Immature natural killer cell (primary cell): ENCODE measurements at regions not wholly inside any gene's neighbourhood (a gene's known extent, or its start where the extent isn't known, plus 50 kb on each side); places are given as distances from the start of the nearest gene placed in this dataset.
A peak's percentile ranks its signal among the peaks of the same experiment; 100 is the strongest.

Experiments used
- DNase-seq, 3 donors: peaks; one replicate each; pipeline ENCODE4 v3.0.0; 2022; ENCODE audit warnings: mixed read lengths in 1 of 3
- H3K27ac Mint-ChIP-seq, 6 donors: one replicate each; pipeline ENCODE4 v1.8.0; 2020; ENCODE audit warnings: mixed read lengths in 6 of 6, mild to moderate bottlenecking in 5 of 6, inconsistent platforms in 4 of 6, moderate library complexity in 3 of 6
- H3K27me3 Mint-ChIP-seq, 3 donors: one replicate each; pipeline ENCODE4 v1.8.0; 2020 to 2021; ENCODE audit warnings: low read depth in 3 of 3, mild to moderate bottlenecking in 3 of 3, mixed read lengths in 3 of 3, moderate library complexity in 3 of 3, inconsistent platforms in 1 of 3
- H3K36me3 Mint-ChIP-seq, 3 donors: one replicate each; pipeline ENCODE4 v1.8.0; 2020; ENCODE audit warnings: mixed read lengths in 3 of 3, inconsistent platforms in 2 of 3, mild to moderate bottlenecking in 2 of 3
- H3K4me1 Mint-ChIP-seq, 2 donors: one replicate each; pipeline ENCODE4 v1.8.0; 2020; ENCODE audit warnings: inconsistent platforms in 2 of 2, mild to moderate bottlenecking in 2 of 2, mixed read lengths in 2 of 2, moderate library complexity in 1 of 2
- H3K4me3 Mint-ChIP-seq, 5 donors: one replicate each; pipeline ENCODE4 v1.8.0; 2020; ENCODE audit warnings: mild to moderate bottlenecking in 5 of 5, mixed read lengths in 5 of 5, inconsistent platforms in 3 of 5, moderate library complexity in 3 of 5
- H3K9me3 Mint-ChIP-seq, 6 donors: one replicate each; pipeline ENCODE4 v1.8.0; 2020; ENCODE audit warnings: mild to moderate bottlenecking in 6 of 6, mixed read lengths in 6 of 6, inconsistent platforms in 4 of 6, moderate library complexity in 3 of 6

GRCh38 chr9:69955536-69956355 lies 87.9 kb upstream of the MAMDC2 start:
- no peaks in the 10 kb centered on the region for H3K36me3 Mint-ChIP-seq
- no peak overlapping the region for H3K27ac Mint-ChIP-seq
- peaks cover 0 to 5% (median 4%) of the 10 kb centered on the region in 3 donors for H3K27me3 Mint-ChIP-seq
- peaks cover 0 to 4% (median 0%) of the 10 kb centered on the region in 6 donors for H3K9me3 Mint-ChIP-seq
- no peaks in the 10 kb centered on the region for H3K4me1 Mint-ChIP-seq
- no peak for DNase-seq
- no peak overlapping the region for H3K4me3 Mint-ChIP-seq

- Mint-ChIP-seq H3K4me3 (no peak overlapping the region), H3K27me3 (peaks cover 0 to 3% (median 0%) of the 10 kb centered on the region in 3 donors), H3K9me3 (no peaks in the 10 kb centered on the region), H3K27ac (no peak overlapping the region), H3K36me3 (no peaks in the 10 kb centered on the region), H3K4me1 (no peaks in the 10 kb centered on the region)
- DNase-seq = no peak
Measured at GRCh38 chr9:69961843-69962242, 81.8 kb upstream of the MAMDC2 start.

GRCh38 chr9:69963803-69964202 lies 79.8 kb upstream of the MAMDC2 start:
- Mint-ChIP-seq H3K27me3 (no peaks in the 10 kb centered on the region), H3K27ac (no peak overlapping the region), H3K36me3 (no peaks in the 10 kb centered on the region), H3K9me3 (no peaks in the 10 kb centered on the region), H3K4me3 (no peak overlapping the region), H3K4me1 (no peaks in the 10 kb centered on the region)
- no peak for DNase-seq

GRCh38 chr9:69964446-69964845 lies 79.2 kb upstream of the MAMDC2 start:
- Mint-ChIP-seq H3K27me3 (no peaks in the 10 kb centered on the region), H3K9me3 (no peaks in the 10 kb centered on the region), H3K27ac (no peak overlapping the region), H3K36me3 (no peaks in the 10 kb centered on the region), H3K4me1 (no peaks in the 10 kb centered on the region), H3K4me3 (no peak overlapping the region)
- DNase-seq = no peak

- H3K36me3 Mint-ChIP-seq = no peaks in the 10 kb centered on the region
- H3K9me3 Mint-ChIP-seq = no peaks in the 10 kb centered on the region
- H3K4me1 Mint-ChIP-seq = no peaks in the 10 kb centered on the region
- H3K27me3 Mint-ChIP-seq = no peaks in the 10 kb centered on the region
- no peak overlapping the region for H3K27ac Mint-ChIP-seq
- H3K4me3 Mint-ChIP-seq = no peak overlapping the region
- no peak for DNase-seq
Measured at GRCh38 chr9:69965416-69966145, 78.1 kb upstream of the MAMDC2 start.

- Mint-ChIP-seq H3K27ac (no peak overlapping the region), H3K4me1 (no peaks in the 10 kb centered on the region), H3K9me3 (no peaks in the 10 kb centered on the region), H3K4me3 (no peak overlapping the region), H3K36me3 (no peaks in the 10 kb centered on the region), H3K27me3 (no peaks in the 10 kb centered on the region)
- no peak for DNase-seq
Measured at GRCh38 chr9:69967344-69967743, 76.3 kb upstream of the MAMDC2 start.

- peaks cover 0 to 2% (median 0%) of the 10 kb centered on the region in 3 donors for H3K27me3 Mint-ChIP-seq
- H3K9me3 Mint-ChIP-seq = no peaks in the 10 kb centered on the region
- no peak overlapping the region for H3K4me3 Mint-ChIP-seq
- H3K36me3 Mint-ChIP-seq = no peaks in the 10 kb centered on the region
- H3K27ac Mint-ChIP-seq = no peak overlapping the region
- no peak for DNase-seq
- no peaks in the 10 kb centered on the region for H3K4me1 Mint-ChIP-seq
Measured at GRCh38 chr9:69970001-69970533, 73.6 kb upstream of the MAMDC2 start.

- Mint-ChIP-seq H3K27me3 (peaks cover 0 to 2% (median 0%) of the 10 kb centered on the region in 3 donors), H3K4me3 (no peak overlapping the region), H3K27ac (no peak overlapping the region), H3K4me1 (no peaks in the 10 kb centered on the region), H3K36me3 (no peaks in the 10 kb centered on the region), H3K9me3 (no peaks in the 10 kb centered on the region)
- peak; percentile 18 to 23 (median 18) for DNase-seq
Measured at GRCh38 chr9:69971643-69972449, 71.8 kb upstream of the MAMDC2 start.

- peaks cover 0 to 2% (median 0%) of the 10 kb centered on the region in 3 donors for H3K27me3 Mint-ChIP-seq
- no peaks in the 10 kb centered on the region for H3K9me3 Mint-ChIP-seq
- DNase-seq = no peak
- no peaks in the 10 kb centered on the region for H3K36me3 Mint-ChIP-seq
- H3K4me1 Mint-ChIP-seq = no peaks in the 10 kb centered on the region
- H3K27ac Mint-ChIP-seq = no peak overlapping the region
- H3K4me3 Mint-ChIP-seq = no peak overlapping the region
Measured at GRCh38 chr9:69975681-69976080, 68.0 kb upstream of the MAMDC2 start.

- Mint-ChIP-seq H3K4me1 (no peaks in the 10 kb centered on the region), H3K27me3 (peaks cover 0 to 2% (median 0%) of the 10 kb centered on the region in 3 donors), H3K9me3 (no peaks in the 10 kb centered on the region), H3K4me3 (no peak overlapping the region), H3K27ac (no peak overlapping the region), H3K36me3 (no peaks in the 10 kb centered on the region)
- no peak for DNase-seq
Measured at GRCh38 chr9:69976152-69976551, 67.5 kb upstream of the MAMDC2 start.

GRCh38 chr9:69980041-69980440 lies 63.6 kb upstream of the MAMDC2 start:
- H3K36me3 Mint-ChIP-seq = no peaks in the 10 kb centered on the region
- peaks cover 0 to 7% (median 2%) of the 10 kb centered on the region in 3 donors for H3K27me3 Mint-ChIP-seq
- no peak overlapping the region for H3K4me3 Mint-ChIP-seq
- no peaks in the 10 kb centered on the region for H3K4me1 Mint-ChIP-seq
- no peak for DNase-seq
- no peaks in the 10 kb centered on the region for H3K9me3 Mint-ChIP-seq
- H3K27ac Mint-ChIP-seq = no peak overlapping the region

GRCh38 chr9:69980591-69980990 lies 63.1 kb upstream of the MAMDC2 start:
- Mint-ChIP-seq H3K27me3 (peaks cover 0 to 7% (median 2%) of the 10 kb centered on the region in 3 donors), H3K4me3 (no peak overlapping the region), H3K27ac (no peak overlapping the region), H3K36me3 (no peaks in the 10 kb centered on the region), H3K4me1 (no peaks in the 10 kb centered on the region), H3K9me3 (no peaks in the 10 kb centered on the region)
- DNase-seq = no peak

- Mint-ChIP-seq H3K36me3 (no peaks in the 10 kb centered on the region), H3K4me3 (no peak overlapping the region), H3K9me3 (no peaks in the 10 kb centered on the region), H3K27me3 (peaks cover 0 to 7% (median 2%) of the 10 kb centered on the region in 3 donors), H3K4me1 (no peaks in the 10 kb centered on the region), H3K27ac (no peak overlapping the region)
- no peak for DNase-seq
Measured at GRCh38 chr9:69981686-69982445, 61.8 kb upstream of the MAMDC2 start.
